ENCODE measurements at regions not wholly inside any gene's neighbourhood (a gene's known extent, or its start where the extent isn't known, plus 50 kb on each side); places are given as distances from the start of the nearest gene placed in this dataset.

DNA sequence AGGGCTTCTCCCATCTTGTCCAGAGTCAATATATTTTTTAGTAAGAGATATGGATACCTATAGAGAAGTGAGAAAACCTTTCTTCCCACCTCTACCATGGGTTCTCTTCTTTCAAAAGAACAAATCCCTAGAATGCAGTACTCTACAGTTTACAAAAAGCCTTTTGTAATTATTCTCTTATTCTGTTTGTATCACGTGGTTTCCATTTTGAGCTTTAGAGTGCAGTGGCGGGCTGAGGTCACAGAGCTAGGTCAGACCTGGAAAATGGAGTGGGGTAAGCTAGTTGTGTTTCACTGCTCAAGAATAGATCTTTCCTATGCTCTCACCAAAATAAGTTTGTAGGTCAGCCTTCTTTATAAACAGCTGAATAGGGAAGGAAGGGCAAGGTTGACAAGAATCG is 85.3 kb upstream of the MAF start:
- no peak for DNase-seq (ENCODE audit: low spot score)
- FAIRE-seq, result no peak

DNA sequence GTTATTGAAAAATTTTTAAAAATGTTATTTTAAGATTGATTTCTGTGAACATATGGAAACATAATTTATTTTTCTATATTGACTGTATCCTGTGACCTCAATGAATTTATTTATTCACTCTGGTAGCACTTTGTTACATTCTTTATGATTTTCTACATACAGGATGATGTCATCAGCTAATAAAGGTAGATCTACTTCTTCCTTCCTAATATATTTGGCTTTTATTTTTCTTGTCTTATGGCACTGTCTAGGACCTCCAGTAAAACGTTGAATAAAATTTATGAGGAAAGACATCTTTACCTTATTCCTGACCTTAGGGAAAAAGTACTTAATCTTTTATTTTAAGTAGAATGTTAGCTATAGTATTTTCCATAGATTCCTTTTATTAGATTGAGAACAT is 78.8 kb upstream of the MAF start:
- FAIRE-seq (no peak), DNase-seq (ENCODE audit: low spot score) (no peak)

DNA sequence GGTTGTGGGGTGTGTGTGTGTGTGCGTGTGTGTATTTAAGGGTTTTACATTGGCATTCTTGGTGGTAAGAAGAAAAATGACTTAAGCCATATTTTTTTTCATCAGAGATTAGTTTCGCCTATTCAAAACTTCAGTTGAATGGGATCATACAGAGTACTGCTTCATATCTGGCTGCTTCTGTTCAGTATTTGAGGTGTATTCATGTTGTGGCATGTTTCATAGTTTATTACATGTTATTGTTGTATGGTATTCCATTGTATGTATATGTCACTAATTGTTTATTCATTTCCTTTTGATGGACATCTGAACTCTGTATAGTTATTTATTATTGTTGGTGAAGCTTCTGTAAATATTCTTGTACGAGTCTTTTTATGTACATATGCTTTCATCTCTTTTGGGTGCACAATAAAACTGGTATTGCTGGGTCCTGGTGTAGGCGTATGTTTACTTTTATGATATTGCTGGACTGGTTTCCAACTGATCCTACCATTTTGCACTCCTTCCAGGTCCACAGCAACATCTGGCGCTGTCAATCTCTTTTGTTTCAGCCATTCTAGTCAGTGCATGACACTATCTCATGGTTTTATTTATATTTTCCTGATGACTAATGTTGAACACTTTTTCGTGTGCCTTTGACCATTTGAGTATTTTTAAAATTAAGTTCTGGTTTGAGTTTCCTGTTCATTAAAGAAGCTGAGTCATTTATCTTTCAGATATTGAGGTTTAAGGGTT is 77.4 kb upstream of the MAF start:
- FAIRE-seq, result no peak
- DNase-seq (ENCODE audit: low spot score), result no peak

DNA sequence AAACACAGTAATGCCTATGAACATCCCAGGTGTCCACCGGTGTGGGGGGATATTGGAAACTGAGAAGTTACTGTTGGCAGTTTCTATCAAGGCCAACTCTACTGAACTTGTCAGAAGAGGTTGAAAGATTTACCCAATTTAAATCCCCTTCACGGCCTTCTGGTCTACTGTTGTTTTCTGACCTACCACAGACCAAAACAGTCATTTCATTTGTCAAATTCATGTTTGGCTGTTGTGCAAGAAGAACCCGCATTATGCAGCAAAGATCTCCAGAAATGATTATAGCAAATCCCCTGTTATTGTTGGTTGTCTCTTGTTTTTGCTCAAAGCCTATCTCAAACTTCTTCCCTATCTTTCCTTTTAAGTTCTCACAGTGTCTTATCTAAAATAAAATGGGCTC is 73.1 kb upstream of the MAF start:
- FAIRE-seq, result no peak
- no peak for DNase-seq (ENCODE audit: low spot score)

DNA sequence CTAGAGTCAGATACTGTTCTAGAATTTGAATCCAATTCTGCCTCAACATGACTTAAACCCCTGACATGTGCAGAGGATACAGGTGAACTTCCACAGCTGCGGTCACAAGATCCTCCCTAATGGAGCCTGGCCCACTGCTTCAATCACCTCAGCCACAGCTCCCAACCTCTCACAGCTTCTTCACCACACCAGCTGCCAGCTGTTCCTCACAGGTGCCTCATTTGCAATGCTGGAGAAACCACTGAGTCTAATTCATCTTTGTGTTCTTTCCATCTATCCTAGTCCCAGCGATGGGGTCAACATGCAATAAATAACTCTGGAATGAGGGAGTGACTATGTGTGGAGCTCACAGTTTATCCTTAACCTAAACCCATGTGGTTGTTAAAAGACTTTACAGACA is 72.0 kb upstream of the MAF start:
- no peak for DNase-seq (ENCODE audit: low spot score)
- FAIRE-seq, result peak; percentile 37

DNA sequence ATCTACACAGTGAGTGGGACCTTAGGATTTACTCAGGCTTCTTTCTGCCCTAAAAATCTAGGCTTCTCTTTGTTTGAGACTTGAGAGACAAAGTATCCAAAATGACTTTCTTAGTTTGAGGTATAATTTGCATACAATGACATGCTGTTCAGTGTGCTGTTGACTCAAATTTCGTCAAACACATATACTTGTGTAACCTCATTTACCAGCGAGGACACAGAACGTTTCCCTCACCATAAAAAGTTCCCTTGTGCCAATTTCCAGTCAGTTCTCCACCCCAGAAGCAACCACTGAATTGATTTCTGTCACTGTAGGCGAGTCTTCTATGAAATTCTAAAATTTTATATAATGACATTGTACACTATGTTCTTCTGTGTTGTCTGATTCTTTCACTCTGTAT is 68.0 kb upstream of the MAF start:
- DNase-seq (ENCODE audit: low spot score) (no peak), FAIRE-seq (no peak)

DNA sequence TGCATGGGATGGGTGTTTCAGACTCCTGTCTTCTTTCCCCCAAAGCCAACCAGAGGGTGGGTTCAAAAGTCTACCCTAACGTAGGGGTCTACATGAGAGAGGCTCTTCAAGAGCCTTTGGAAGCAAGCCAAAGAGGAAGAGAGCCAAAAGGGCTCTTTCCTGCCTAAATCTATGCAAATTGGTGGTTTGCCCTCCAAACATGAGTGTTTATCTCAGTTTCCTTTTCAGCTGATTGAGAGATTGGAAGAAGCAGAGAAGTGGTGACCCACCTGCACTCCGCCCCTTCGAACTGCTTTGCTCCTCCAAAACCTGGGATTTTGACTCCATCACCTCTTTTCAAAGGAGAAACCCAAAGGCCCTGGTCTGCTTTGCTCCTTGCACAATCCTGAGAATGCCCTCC is 65.4 kb upstream of the MAF start:
- FAIRE-seq, result no peak
- no peak for DNase-seq (ENCODE audit: low spot score)

DNA sequence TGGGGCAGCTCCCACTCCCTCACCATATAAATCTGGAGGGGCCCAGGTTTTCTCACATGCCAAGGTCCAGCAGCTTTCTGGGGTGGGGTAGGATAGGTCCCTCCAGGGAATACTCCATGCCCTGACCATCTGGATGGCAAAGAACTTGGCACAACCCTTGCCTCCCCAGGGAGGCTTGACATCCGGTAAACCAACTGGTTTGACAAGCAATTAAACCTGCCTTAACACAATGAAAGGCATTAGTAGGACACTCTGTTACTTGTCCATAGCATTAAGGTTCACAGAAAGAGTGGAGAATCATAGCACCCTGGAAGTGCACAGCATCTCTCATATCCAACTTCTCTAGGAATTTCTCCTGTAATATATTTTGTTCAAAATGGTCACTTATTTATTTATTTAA is 63.9 kb upstream of the MAF start:
- no peak for DNase-seq (ENCODE audit: low spot score)

DNA sequence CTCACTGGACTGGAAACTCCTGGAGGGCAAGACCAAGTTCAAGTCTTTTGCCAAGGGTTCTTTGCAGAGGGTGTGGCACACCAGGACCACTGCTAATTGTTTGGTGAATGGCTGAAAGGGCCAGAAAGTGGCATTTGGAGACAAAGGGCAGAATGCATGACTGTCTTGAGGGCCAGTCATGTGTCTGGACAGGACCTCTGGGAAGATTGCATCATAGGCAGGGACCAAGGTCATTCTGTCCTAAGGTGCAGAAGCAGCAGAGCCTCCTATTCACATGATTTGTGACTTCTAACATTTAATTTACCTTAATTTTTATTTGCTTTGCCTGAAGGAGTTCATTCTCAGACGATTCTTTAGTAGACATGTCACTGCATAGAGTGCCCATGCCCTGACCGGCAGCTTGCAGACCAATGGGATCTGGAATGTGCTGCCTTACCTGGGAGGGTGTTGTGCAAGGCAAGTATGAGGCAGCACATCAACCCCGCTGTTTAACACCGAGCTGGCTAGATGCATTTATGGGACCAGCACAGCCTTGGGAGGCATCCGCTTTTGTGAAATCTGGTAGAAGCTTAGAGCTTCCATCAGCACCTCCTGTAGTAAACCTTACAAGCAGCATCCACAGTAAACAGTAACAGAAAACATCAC is 62.3 kb upstream of the MAF start:
- FAIRE-seq (peak; percentile 44), DNase-seq (ENCODE audit: low spot score) (no peak)

More for the DNA sequence above, 63.9 kb upstream of the MAF start:
- FAIRE-seq, result no peak

DNA sequence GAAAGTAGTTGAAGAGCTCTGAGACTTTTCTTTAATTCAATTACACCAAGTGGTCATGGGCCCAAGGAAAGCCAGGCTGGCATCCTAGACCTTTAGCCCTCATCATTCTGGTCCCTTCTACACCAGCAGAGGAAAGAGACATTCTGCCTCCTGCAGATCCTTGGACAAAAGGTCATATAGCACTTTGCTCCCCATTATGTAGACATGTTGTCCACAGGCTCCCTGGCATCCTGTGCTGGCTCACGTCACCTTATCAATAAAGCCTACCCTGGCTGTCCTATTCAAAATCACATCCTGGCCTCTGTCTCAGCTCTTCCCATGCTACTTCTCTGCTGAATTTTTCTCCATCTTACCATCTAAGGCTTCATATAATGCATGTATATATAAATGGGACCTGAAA is 61.6 kb upstream of the MAF start:
- FAIRE-seq, result no peak
- DNase-seq (ENCODE audit: low spot score), result no peak

DNA sequence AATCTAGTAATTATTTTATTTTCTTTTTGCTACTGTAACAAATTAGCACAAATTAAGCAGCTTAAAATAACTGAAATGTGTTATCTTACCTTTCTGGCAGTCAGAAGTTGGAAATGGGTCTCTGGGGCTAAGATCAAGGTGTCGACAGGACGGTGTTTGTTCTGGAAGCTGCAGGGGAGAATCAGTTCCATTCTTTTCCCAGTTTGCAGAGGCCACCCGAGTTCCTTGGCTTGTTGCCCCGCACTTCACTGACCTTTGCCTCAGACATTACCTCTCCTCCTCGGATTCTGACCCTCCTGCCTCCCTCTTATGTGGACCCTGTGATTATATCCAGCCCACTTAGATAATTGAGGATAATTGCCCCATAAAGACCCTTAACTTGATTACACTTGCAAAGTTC is 61.0 kb upstream of the MAF start:
- no peak for DNase-seq (ENCODE audit: low spot score)
- no peak for FAIRE-seq

DNA sequence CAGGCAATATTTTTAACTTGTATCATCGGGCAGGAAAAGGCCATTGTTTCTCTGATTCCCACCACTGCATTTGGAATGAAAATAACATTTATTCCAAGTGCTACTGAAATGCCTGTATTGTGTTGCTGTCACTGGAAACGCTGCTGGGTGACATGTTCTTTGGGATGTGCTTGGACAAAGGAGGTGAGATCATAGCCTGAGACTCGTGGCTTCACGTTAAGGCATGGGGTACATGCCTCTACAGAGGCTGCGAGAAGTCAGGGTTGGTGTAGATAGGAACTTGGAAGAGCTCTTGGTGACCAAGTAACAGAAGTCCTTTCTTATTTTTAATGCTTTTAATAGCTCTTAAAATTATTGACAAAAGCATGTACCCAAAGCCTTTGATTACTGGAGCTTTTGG is 58.8 kb upstream of the MAF start:
- FAIRE-seq (peak; percentile 9), DNase-seq (ENCODE audit: low spot score) (no peak)

DNA sequence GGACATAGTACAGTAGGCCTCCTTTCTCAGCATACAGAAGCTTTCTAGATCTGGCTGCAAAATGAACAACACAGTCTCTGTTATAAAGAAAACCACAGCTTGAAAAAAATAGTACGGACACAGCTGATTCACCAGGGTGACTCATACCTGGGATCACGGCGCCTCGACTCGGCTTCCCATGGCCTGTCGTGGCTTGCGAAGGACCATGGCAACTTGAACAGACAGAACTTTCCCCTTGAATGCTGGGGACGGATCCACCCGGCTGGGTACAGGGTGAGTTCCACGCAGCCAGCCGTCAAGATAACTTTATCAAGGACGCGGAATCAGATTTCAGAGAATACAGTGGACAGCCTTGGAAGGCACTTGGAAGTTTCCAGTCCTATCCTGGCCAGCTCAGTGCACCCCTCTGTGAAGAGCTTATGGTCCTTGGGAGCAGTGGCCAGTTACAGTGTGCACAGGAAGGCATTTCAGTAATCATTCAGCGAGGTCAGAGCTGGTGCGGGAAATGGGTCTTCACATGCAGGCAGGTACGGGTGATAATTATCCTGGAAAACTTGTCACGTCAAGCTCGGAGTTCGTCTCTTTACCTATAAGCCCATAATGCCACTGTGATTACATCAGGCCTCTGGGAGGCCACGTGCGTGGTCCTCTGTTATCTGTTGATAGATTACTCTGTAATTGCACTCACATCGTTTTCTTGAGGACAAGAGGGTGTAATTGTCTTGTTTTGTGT is 57.9 kb upstream of the MAF start:
- peak; percentile 88 for DNase-seq (ENCODE audit: low spot score)

DNA sequence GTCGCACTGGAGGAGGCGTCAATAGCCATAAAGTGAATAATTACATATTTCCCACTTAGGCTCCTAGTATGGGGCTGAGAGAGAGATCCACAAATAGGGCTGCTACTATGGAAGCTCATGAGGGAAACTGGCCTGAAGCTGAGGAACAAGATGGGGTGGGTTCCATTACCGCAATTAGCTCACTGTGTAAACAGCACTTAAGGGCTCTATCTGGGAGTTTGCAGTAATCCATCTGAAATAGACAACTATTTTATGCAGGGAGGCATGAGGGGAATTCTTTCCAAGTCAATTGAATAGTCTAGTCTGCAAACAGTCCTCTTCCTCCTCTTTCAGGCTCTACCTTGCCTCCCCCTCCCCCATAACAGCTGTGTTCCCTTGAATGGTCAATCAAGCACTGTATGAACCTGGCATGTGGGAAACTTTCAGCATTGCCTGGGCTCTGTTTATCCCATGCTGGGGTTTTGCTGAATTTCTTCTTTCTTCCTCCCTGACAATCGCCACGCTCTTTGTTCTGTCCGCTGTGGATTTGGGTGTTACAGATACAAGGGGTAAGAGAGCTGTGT is 56.1 kb upstream of the MAF start:
- FAIRE-seq (no peak), DNase-seq (ENCODE audit: low spot score) (no peak)

More for the DNA sequence above, 57.9 kb upstream of the MAF start:
- FAIRE-seq, result peak; percentile 68

DNA sequence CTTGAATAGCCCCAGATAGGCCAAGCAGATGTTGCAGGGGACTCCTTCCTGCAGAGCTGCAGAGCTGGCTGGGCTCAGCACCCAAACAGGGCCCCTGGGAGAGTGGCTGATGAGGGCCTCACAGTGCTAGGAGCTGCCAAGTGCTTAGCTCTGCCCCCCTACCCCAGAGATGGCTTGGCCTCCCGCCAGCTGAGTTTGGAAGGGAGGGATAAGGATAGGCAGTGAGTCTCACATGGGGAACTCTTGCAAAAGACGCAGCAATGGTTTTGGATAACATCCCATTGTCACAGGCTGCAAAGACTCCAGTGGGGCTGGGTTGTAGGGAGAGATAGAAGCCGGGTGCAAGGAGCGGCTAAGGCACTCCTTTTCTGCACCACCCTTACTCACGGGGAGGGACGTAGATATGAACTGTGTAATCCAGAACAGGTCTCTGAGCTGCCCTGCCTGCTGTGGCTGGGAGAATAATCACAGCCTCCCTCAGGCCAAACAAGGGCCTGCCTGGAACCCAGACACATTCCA is 52.9 kb upstream of the MAF start:
- DNase-seq (ENCODE audit: low spot score) (peak; percentile 47), FAIRE-seq (no peak)

DNA sequence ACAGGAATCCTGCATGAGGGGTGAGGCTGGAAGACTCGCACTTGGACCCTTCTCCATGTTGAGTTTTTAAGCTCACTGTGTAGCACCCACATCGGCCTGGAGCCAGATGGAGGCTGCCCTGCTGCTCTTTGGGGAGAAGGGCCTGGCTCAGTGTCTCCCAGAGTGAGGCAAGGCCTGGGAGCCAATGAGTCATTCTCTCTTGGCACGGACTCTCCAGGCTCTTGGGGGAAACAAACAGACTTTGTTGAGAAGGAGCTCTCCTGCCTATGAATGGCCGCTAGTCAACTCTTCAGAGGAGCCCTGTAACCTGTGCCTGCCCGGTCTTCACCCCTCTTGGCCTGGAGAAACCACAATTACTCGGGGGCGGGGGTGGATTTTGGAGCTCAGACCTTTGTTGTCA is 50.8 kb upstream of the MAF start:
- peak; percentile 90 for DNase-seq (ENCODE audit: low spot score)
- no peak for FAIRE-seq
